Esophagus muscularis mucosa (tissue), 4 donors: ENCODE measurements at regions not wholly inside any gene's neighbourhood (a gene's known extent, or its start where the extent isn't known, plus 50 kb on each side); places are given as distances from the start of the nearest gene placed in this dataset.

Source experiments
- CTCF ChIP-seq, 3 experiments: fragments of 200-600 bp in 2 of 3; fragments of 450-650 bp in 1 of 3; sonication (generic) in 2 of 3; IDR thresholded peaks; one replicate each; pipeline ENCODE4 v1.5.1; 2017 to 2019; ENCODE audit warnings: antibody characterized with exemption in 3 of 3, mild to moderate bottlenecking in 2 of 3, moderate library complexity in 1 of 3
- EP300 ChIP-seq: sonication (generic); formaldehyde crosslinking; IDR thresholded peaks from one replicate; pipeline ENCODE4 v1.6.1; 2017; ENCODE audit warnings: antibody characterized with exemption
- POLR2A ChIP-seq: fragments of 450-650 bp; IDR thresholded peaks from one replicate; pipeline ENCODE4 v1.6.1; 2017; ENCODE audit warnings: antibody characterized with exemption, moderate library complexity, mild to moderate bottlenecking, low read depth
- POLR2AphosphoS5 ChIP-seq, 2 donors: sonication (generic); formaldehyde crosslinking; IDR thresholded peaks; one replicate each; pipeline ENCODE4 v1.6.1; 2017; ENCODE audit warnings: antibody characterized with exemption in 2 of 2

GRCh38 chr3:30501526-30501925 lies 104.9 kb upstream of the TGFBR2 start:
- TF ChIP-seq CTCF (IDR thresholded peaks at IDR 0.05) (no peak), POLR2A (no peak), EP300 (no peak), POLR2AphosphoS5 (IDR thresholded peaks at IDR 0.05) (no peak)
